GM19467 (cell line): ENCODE measurements at regions not wholly inside any gene's neighbourhood (a gene's known extent, or its start where the extent isn't known, plus 50 kb on each side); places are given as distances from the start of the nearest gene placed in this dataset.
"Not testable (repeated sequence)": the region's sequence is repeated elsewhere in the genome, so short reads cannot be mapped to it uniquely, and the experiment has no call there.

Experiments
- ATAC-seq: cut with Tn5 transposase; IDR thresholded peaks from one replicate; pipeline ENCODE4 v1.9.1; 2021; ENCODE audit warnings: mild to moderate bottlenecking, moderate library complexity; ENCODE audit not compliant: unreplicated experiment

GRCh38 chr5:96483878-96484277 is 50.8 kb upstream of the PCSK1 start:
- ATAC-seq = no peak

DNA sequence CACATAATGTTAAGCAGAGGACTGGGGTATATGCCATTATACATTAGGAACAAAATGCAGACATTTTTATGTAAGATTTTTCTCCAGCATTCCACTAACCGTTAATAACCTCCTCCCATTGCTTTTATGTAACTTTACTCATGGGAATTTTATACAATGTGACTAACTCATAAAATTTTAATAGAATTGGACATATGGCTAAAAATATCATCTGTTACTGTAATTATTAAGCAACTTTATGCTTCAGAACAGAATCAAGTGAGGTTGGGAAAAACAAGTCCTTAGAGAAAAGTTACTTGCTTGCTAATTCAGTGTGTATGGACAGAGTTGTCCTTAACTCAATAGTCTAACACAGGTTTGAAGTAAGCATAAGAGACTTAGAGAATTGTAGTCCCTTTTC is 54.8 kb upstream of the PCSK1 start:
- ATAC-seq = no peak

DNA sequence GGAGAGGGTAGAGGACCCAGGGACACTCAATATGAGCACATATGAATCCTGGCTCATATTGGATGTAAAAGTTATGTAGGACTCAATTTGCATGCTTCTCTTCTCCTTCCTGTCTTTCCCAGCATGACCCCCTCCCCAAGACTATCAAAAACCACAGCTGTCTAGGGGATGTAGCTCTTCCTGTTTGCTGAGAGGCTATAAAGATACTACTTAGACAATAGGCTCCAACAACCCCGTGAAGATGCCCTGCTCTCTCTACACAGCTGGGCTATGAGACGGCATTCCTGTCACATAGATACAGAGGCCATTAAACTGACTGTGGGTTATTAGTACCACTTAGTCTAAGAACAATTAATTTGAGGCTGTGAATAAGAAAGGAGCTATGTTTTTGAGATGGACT is 56.5 kb upstream of the PCSK1 start:
- no peak for ATAC-seq

DNA sequence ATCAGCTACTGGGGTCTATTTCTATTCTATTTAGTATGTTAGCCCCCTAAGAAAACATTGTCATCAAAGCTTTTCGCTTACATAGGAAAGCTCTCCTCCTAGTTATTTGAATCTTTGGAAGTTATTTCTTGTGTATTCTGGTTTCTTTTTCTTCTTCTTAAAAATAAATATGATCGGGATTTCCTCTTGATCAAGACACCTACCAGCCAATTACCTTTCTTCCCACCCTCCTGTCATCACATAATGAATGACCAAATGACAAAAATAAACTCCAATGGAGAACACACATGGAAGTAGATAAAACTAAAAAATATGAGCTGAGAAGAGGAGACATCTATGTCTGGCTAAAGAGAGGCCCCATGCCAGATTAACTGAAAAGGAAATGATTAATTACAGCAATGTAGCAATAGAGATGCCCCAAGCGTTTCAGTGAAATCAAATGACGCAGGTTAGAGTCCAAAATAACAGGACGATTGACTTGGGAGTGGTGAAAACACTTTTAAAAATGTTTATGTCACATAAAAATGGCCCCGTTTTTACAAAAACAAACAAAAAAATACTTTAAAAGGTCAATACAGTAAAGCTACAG is 59.5 kb upstream of the PCSK1 start:
- ATAC-seq = no peak

GRCh38 chr5:96493219-96493790 is 60.3 kb upstream of the PCSK1 start:
- ATAC-seq = no peak

DNA sequence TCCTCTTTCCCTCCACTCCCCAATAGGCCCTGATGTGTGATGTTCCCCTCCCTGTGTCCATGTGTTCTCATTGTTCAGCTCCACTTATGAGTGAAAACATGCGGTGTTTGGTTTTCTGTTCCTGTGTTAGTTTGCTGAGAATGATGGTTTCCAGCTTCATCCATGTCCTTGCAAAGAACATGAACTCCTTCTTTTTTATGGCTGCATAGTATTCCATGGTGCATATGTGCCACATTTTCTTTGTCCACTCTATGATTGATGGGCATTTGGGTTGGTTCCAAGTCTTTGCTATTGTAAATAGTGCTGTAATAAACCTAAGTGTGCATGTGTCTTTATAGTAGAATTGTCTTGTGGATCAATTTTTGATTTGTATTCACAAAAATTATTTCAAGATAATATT is 62.4 kb upstream of the PCSK1 start:
- ATAC-seq = not testable (repeated sequence)

DNA sequence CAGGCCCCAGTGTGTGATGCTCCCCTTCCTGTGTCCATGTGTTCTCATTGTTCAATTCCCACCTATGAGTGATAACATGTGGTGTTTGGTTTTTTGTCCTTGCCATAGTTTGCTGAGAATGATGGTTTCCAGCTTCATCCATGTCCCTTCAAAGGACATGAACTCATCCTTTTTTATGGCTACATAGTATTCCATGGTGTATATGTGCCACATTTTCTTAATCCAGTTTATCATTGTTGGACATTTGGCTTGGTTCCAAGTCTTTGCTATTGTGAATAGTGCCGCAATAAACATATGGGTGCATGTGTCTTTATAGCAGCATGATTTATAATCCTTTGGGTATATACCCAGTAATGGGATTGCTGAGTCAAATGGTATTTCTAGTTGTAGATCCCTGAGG is 64.0 kb upstream of the PCSK1 start:
- ATAC-seq = not testable (repeated sequence)

- no peak for ATAC-seq
These were observed 66.8 kb upstream of the PCSK1 start for GRCh38 chr5:96499753-96500345.

- no peak for ATAC-seq
These were observed 69.1 kb upstream of the PCSK1 start for GRCh38 chr5:96501991-96502646.

- ATAC-seq = no peak
These were observed 70.6 kb upstream of the PCSK1 start for GRCh38 chr5:96503501-96504236.

DNA sequence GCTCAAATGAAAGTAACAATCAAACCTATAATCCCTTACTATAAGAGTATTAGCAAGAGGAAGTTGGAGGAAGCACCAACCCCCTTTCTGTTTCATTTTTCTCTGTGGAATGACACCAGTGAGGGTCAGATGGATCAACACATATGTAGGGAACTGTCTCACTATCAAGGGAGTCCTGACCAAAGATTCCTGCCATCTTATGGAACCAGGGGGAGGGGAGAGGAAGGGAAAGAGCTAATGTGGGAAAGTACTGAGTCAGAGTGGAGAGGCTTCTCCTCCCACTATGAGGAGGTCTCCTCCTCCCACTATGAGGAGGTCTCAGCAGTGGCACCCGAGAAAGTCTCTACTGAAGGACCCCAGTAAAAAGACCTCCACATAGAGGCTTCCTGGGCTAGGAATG is 73.3 kb upstream of the PCSK1 start:
- no peak for ATAC-seq

- ATAC-seq = no peak
These were observed 73.9 kb upstream of the PCSK1 start for GRCh38 chr5:96506866-96507527.

DNA sequence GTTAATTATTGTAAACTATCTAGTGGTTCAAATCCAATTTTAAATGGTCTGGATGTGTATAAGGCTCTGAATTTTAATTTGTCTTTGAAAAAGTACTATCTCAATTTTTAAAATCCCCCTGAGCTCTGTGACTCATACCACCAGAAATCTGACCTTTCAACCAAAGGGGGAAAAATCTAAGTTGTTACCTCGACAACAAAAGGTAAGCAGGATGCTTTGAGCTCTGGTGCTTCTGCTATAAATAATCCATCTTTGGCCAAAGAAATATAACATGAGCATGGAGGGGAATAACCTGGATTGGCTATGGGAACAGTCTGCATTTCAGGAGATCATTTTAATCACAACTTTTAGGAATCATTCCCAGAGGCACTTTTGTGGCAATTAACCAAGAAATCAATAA is 76.3 kb upstream of the PCSK1 start:
- ATAC-seq = no peak

DNA sequence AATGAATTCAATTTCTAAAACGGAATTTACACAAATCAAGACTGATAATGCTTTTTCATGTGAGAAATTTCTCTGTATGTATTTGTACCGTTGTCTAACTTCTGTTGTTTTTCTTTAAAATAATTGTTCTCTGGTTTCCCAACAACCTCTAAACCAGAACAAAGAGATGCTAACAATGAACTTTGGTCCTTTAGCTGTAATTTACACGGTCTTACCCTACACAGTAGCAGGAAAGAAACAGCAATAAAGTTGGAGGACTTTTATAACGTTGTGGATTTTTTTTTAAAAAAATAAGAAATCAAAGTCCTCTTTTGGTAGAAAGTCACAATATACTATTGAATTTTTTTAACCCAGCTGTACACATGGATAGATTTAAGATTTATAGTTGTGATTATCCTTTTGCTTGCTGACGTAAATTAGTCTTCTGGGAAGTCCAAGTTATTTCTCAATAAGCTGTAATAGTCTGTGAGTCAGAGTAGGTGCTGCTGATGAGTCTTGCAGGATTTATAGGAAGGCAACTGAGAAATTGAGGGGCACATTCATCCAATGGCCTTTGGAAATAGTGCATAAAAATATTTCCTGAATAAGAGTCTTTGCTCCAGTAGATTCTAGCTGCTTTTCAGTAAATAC is 76.8 kb upstream of the PCSK1 start:
- ATAC-seq = no peak

GRCh38 chr5:96516631-96517071 is 83.6 kb upstream of the PCSK1 start:
- no peak for ATAC-seq

DNA sequence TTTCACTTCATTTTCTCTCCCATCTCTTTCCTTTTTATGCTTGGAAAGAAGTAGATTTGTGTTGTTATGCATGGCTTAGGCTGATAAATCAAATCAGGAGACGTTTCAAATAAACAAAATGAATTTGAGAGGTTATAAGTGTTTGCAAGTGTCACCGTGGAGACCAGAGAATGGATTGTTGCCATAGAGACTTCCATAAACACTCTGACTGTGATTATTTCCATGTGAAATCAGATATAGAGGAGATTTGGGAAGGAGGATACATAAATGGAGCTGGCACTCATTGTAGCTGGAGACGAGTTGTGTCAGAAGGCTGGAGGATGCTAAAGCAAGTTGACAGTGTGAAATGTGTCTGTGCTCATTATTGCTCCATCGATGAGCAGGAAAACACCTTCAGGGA is 84.2 kb upstream of the PCSK1 start:
- ATAC-seq = no peak

- no peak for ATAC-seq
These were observed 87.3 kb upstream of the PCSK1 start for GRCh38 chr5:96520345-96520744.

GRCh38 chr5:96522635-96523355 is 89.7 kb upstream of the PCSK1 start:
- ATAC-seq = no peak

GRCh38 chr5:96527768-96528661 is 95.0 kb upstream of the PCSK1 start:
- no peak for ATAC-seq
